ENCODE measurements at regions not wholly inside any gene's neighbourhood (a gene's known extent, or its start where the extent isn't known, plus 50 kb on each side); places are given as distances from the start of the nearest gene placed in this dataset.

DNA sequence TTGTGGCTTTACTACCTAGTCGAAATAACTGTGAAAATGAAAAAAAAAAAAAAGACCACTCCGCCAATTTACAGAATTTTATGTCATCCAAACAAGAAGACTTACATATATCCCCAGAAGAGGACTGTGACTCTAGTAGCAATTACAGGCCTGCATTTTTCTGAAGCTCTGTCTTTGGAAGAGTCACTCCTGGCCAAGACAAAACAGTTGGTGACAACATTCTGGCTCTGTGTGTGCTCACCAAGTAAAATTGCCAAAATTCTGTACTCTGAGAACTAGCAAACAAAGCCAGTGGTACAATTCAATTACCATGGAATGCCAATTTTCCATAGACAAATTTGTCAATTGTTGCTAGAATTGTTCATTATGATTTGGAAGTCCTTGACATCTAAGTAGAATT is 311.1 kb downstream of the PDGFC start:
- Histone ChIP-seq H3K4me1 (ENCODE audit: control insufficient read depth in 2 of 2, insufficient read depth in 2 of 2, low read length in 2 of 2) (no peaks in the 10 kb centered on the region), H3K36me3 (ENCODE audit: control insufficient read depth in 2 of 2, insufficient read depth in 2 of 2, low read length in 1 of 2) (no peaks in the 10 kb centered on the region), H3K4me3 (ENCODE audit: low read length in 2 of 2) (no peak overlapping the region), H3K9me3 (ENCODE audit: control insufficient read depth in 2 of 2, insufficient read depth in 1 of 2, low read length in 1 of 2) (no peaks in the 10 kb centered on the region), H3K27ac (ENCODE audit: low read depth in 1 of 2, low read length in 1 of 2) (no peak overlapping the region), H3K27me3 (ENCODE audit: control insufficient read depth in 2 of 2, insufficient read depth in 1 of 2, low read length in 1 of 2) (no peaks in the 10 kb centered on the region)
- no peak for DNase-seq (ENCODE audit: low read depth in 6 of 9, low spot score in 9 of 9)
- WGBS: 92% methylated on average over 2 of the region's 2 CpGs

DNA sequence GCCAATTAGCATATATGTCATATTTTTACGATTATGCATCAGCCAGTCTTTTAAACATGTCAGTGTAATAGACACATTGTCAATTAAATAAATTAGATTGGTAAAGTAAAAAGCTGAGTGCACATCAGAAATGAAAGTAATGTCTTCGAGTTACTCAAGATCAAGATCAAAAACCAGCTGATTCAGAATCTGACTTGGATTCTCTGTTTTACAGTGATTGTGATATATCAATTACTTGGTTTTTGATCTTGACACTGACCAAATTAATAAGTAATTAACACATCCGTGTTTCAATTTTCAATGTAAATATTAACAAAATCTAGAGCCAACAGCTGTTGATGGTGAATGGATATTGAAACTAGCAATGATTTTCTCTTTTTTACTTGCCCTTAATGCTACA is 311.6 kb downstream of the PDGFC start:
- 94% methylated on average over 3 of the region's 3 CpGs for WGBS
- no peak overlapping the region for H3K4me3 ChIP-seq (ENCODE audit: low read length in 2 of 2)
- no peak overlapping the region for H3K27ac ChIP-seq (ENCODE audit: low read depth in 1 of 2, low read length in 1 of 2)
- no peaks in the 10 kb centered on the region for H3K36me3 ChIP-seq (ENCODE audit: control insufficient read depth in 2 of 2, insufficient read depth in 2 of 2, low read length in 1 of 2)
- no peaks in the 10 kb centered on the region for H3K4me1 ChIP-seq (ENCODE audit: control insufficient read depth in 2 of 2, insufficient read depth in 2 of 2, low read length in 2 of 2)
- no peaks in the 10 kb centered on the region for H3K27me3 ChIP-seq (ENCODE audit: control insufficient read depth in 2 of 2, insufficient read depth in 1 of 2, low read length in 1 of 2)
- DNase-seq (ENCODE audit: low read depth in 6 of 9, low spot score in 9 of 9): no peak
- no peaks in the 10 kb centered on the region for H3K9me3 ChIP-seq (ENCODE audit: control insufficient read depth in 2 of 2, insufficient read depth in 1 of 2, low read length in 1 of 2)

DNA sequence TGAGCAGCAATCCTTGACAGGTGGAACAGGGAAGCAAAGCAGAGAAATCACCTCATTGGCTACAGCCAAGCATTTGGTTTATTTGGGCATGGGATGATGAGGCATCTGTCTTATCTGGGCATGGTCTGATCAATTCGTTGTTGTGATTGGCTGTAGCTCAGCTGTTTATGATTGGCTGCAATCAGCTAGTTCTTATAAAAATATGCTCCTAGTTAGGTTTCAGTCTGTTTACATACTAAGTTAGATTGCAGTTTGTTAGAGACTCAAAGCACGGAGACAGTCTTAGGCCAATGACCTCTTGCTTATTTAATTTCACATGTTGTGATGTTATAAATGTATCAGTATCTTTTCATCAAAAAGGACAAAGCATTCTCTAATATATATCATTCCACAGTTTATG is 312.0 kb downstream of the PDGFC start:
- no peak overlapping the region for H3K4me3 ChIP-seq (ENCODE audit: low read length in 2 of 2)
- no peaks in the 10 kb centered on the region for H3K4me1 ChIP-seq (ENCODE audit: control insufficient read depth in 2 of 2, insufficient read depth in 2 of 2, low read length in 2 of 2)
- DNase-seq (ENCODE audit: low read depth in 6 of 9, low spot score in 9 of 9): no peak
- no peaks in the 10 kb centered on the region for H3K9me3 ChIP-seq (ENCODE audit: control insufficient read depth in 2 of 2, insufficient read depth in 1 of 2, low read length in 1 of 2)
- WGBS: 67% methylated on average over 2 of the region's 2 CpGs
- H3K27me3 ChIP-seq (ENCODE audit: control insufficient read depth in 2 of 2, insufficient read depth in 1 of 2, low read length in 1 of 2): no peaks in the 10 kb centered on the region
- H3K27ac ChIP-seq (ENCODE audit: low read depth in 1 of 2, low read length in 1 of 2): no peak overlapping the region
- no peaks in the 10 kb centered on the region for H3K36me3 ChIP-seq (ENCODE audit: control insufficient read depth in 2 of 2, insufficient read depth in 2 of 2, low read length in 1 of 2)

DNA sequence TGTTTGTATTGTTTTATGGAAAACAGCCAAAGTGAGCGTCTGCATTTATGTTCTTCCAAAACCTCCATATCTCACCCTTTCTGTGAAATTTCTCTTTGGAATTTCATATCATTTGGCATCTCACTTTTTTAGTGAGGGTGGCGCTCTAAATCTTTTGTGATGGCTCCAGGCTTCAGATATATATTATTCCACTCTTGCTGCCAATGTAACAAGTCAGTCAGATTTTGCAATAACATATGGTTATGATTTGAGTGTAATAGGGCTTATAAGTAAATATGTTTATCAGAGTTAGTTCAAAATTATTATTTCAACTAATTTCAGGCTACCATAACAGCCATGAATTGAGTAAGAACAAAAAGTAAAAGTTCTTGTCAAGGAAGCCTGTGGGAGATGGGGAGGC is 314.7 kb downstream of the PDGFC start:
- H3K27ac ChIP-seq (ENCODE audit: low read depth in 1 of 2, low read length in 1 of 2): no peak overlapping the region
- H3K4me1 ChIP-seq (ENCODE audit: control insufficient read depth in 2 of 2, insufficient read depth in 2 of 2, low read length in 2 of 2): no peaks in the 10 kb centered on the region
- H3K9me3 ChIP-seq (ENCODE audit: control insufficient read depth in 2 of 2, insufficient read depth in 1 of 2, low read length in 1 of 2): no peaks in the 10 kb centered on the region
- no peak overlapping the region for H3K4me3 ChIP-seq (ENCODE audit: low read length in 2 of 2)
- H3K36me3 ChIP-seq (ENCODE audit: control insufficient read depth in 2 of 2, insufficient read depth in 2 of 2, low read length in 1 of 2): no peaks in the 10 kb centered on the region
- DNase-seq (ENCODE audit: low read depth in 6 of 9, low spot score in 9 of 9): no peak
- H3K27me3 ChIP-seq (ENCODE audit: control insufficient read depth in 2 of 2, insufficient read depth in 1 of 2, low read length in 1 of 2): no peaks in the 10 kb centered on the region
- WGBS: 92% methylated on average over 2 of the region's 2 CpGs

GRCh38 chr4:156654410-156654809 is 317.2 kb downstream of the PDGFC start:
- Histone ChIP-seq H3K36me3 (ENCODE audit: control insufficient read depth in 2 of 2, insufficient read depth in 2 of 2, low read length in 1 of 2) (no peaks in the 10 kb centered on the region), H3K4me1 (ENCODE audit: control insufficient read depth in 2 of 2, insufficient read depth in 2 of 2, low read length in 2 of 2) (no peaks in the 10 kb centered on the region), H3K4me3 (ENCODE audit: low read length in 2 of 2) (no peak overlapping the region), H3K27ac (ENCODE audit: low read depth in 1 of 2, low read length in 1 of 2) (no peak overlapping the region), H3K9me3 (ENCODE audit: control insufficient read depth in 2 of 2, insufficient read depth in 1 of 2, low read length in 1 of 2) (no peaks in the 10 kb centered on the region), H3K27me3 (ENCODE audit: control insufficient read depth in 2 of 2, insufficient read depth in 1 of 2, low read length in 1 of 2) (no peaks in the 10 kb centered on the region)
- 95% methylated on average over 5 of the region's 5 CpGs for WGBS
- DNase-seq (ENCODE audit: low read depth in 6 of 9, low spot score in 9 of 9): no peak

DNA sequence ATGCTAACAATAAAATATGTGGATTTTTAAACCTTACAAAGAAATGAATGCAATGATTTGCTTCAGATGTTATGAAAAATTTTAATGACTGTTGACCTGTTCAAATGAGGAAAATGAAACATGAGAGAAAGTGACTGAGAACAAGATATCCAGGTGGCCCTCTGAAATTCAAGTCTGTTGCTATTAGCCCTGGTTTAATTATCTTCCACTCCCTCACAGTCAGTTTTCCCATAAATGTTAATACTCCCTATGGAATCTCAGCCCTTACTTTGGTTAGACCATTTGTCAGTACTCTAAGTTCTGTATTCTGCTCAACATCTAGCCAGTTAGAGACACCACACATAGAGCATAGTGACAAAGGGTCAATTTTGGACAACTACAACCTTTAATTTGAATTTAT is 327.8 kb downstream of the PDGFC start:
- Histone ChIP-seq H3K27me3 (ENCODE audit: control insufficient read depth in 2 of 2, insufficient read depth in 1 of 2, low read length in 1 of 2) (no peaks in the 10 kb centered on the region), H3K4me1 (ENCODE audit: control insufficient read depth in 2 of 2, insufficient read depth in 2 of 2, low read length in 2 of 2) (no peaks in the 10 kb centered on the region), H3K27ac (ENCODE audit: low read depth in 1 of 2, low read length in 1 of 2) (no peak overlapping the region), H3K36me3 (ENCODE audit: control insufficient read depth in 2 of 2, insufficient read depth in 2 of 2, low read length in 1 of 2) (no peaks in the 10 kb centered on the region), H3K9me3 (ENCODE audit: control insufficient read depth in 2 of 2, insufficient read depth in 1 of 2, low read length in 1 of 2) (no peaks in the 10 kb centered on the region), H3K4me3 (ENCODE audit: low read length in 2 of 2) (no peak overlapping the region)
- no peak for DNase-seq (ENCODE audit: low read depth in 6 of 9, low spot score in 9 of 9)

GRCh38 chr4:156642161-156642560 is 329.4 kb downstream of the PDGFC start:
- H3K27me3 ChIP-seq (ENCODE audit: control insufficient read depth in 2 of 2, insufficient read depth in 1 of 2, low read length in 1 of 2): no peaks in the 10 kb centered on the region
- DNase-seq (ENCODE audit: low read depth in 6 of 9, low spot score in 9 of 9): no peak
- H3K4me3 ChIP-seq (ENCODE audit: low read length in 2 of 2): no peak overlapping the region
- no peaks in the 10 kb centered on the region for H3K4me1 ChIP-seq (ENCODE audit: control insufficient read depth in 2 of 2, insufficient read depth in 2 of 2, low read length in 2 of 2)
- no peaks in the 10 kb centered on the region for H3K36me3 ChIP-seq (ENCODE audit: control insufficient read depth in 2 of 2, insufficient read depth in 2 of 2, low read length in 1 of 2)
- 91% methylated on average over 3 of the region's 3 CpGs for WGBS
- no peak overlapping the region for H3K27ac ChIP-seq (ENCODE audit: low read depth in 1 of 2, low read length in 1 of 2)
- H3K9me3 ChIP-seq (ENCODE audit: control insufficient read depth in 2 of 2, insufficient read depth in 1 of 2, low read length in 1 of 2): no peaks in the 10 kb centered on the region

GRCh38 chr4:156638925-156639605 is 332.5 kb downstream of the PDGFC start:
- no peak overlapping the region for H3K4me3 ChIP-seq (ENCODE audit: low read length in 2 of 2)
- WGBS: 93% methylated on average over 4 of the region's 4 CpGs
- DNase-seq (ENCODE audit: low read depth in 6 of 9, low spot score in 9 of 9): no peak
- peak overlapping the region in 1 of 2 donors; percentile 21 for H3K27ac ChIP-seq (ENCODE audit: low read depth in 1 of 2, low read length in 1 of 2)
- H3K9me3 ChIP-seq (ENCODE audit: control insufficient read depth in 2 of 2, insufficient read depth in 1 of 2, low read length in 1 of 2): no peaks in the 10 kb centered on the region
- no peaks in the 10 kb centered on the region for H3K27me3 ChIP-seq (ENCODE audit: control insufficient read depth in 2 of 2, insufficient read depth in 1 of 2, low read length in 1 of 2)
- H3K36me3 ChIP-seq (ENCODE audit: control insufficient read depth in 2 of 2, insufficient read depth in 2 of 2, low read length in 1 of 2): no peaks in the 10 kb centered on the region
- no peaks in the 10 kb centered on the region for H3K4me1 ChIP-seq (ENCODE audit: control insufficient read depth in 2 of 2, insufficient read depth in 2 of 2, low read length in 2 of 2)

DNA sequence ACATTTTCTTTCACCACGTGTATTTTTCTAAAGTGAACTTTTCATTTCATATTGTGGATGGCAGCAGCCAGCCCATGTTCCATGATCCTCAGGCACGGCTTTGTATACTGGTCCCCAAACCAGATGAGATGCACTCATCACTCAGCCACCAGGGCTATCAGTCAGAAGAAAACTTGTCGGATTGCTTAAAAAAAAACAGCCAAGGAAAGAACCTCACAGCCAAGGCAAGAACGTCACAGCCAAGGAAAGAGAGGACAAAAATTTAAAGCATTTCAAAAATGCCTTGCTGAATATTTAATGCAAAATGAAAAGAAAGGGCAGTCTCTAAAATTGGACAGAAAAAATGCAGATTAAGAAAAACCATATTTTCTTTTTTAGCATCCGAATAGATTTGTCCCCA is 333.3 kb downstream of the PDGFC start:
- DNase-seq (ENCODE audit: low read depth in 6 of 9, low spot score in 9 of 9): no peak
- no peaks in the 10 kb centered on the region for H3K36me3 ChIP-seq (ENCODE audit: control insufficient read depth in 2 of 2, insufficient read depth in 2 of 2, low read length in 1 of 2)
- H3K9me3 ChIP-seq (ENCODE audit: control insufficient read depth in 2 of 2, insufficient read depth in 1 of 2, low read length in 1 of 2): no peaks in the 10 kb centered on the region
- no peak overlapping the region for H3K27ac ChIP-seq (ENCODE audit: low read depth in 1 of 2, low read length in 1 of 2)
- 95% methylated on average over 5 of the region's 5 CpGs for WGBS
- no peaks in the 10 kb centered on the region for H3K27me3 ChIP-seq (ENCODE audit: control insufficient read depth in 2 of 2, insufficient read depth in 1 of 2, low read length in 1 of 2)
- H3K4me1 ChIP-seq (ENCODE audit: control insufficient read depth in 2 of 2, insufficient read depth in 2 of 2, low read length in 2 of 2): no peaks in the 10 kb centered on the region
- H3K4me3 ChIP-seq (ENCODE audit: low read length in 2 of 2): no peak overlapping the region

DNA sequence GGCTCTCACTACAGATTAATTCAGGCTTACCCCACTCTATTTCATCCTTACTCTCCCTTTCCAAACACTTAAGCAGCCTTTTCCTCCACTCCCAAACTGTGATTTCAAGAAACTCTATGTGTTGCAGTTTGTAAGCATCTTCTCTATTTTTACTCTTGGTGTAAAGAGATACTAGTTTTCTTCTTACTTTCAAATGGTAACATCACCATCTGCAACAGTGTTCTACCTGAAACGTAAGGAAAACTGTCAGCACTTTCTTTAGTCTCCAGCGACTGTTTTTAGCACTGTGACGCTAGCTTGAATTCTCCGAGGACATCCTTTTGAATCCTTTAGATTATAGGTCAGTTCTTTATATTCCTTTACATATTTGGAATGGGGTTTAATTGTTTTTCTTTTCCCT is 335.2 kb downstream of the PDGFC start:
- DNase-seq (ENCODE audit: low read depth in 6 of 9, low spot score in 9 of 9): no peak
- no peaks in the 10 kb centered on the region for H3K9me3 ChIP-seq (ENCODE audit: control insufficient read depth in 2 of 2, insufficient read depth in 1 of 2, low read length in 1 of 2)
- no peaks in the 10 kb centered on the region for H3K36me3 ChIP-seq (ENCODE audit: control insufficient read depth in 2 of 2, insufficient read depth in 2 of 2, low read length in 1 of 2)
- WGBS: 99% methylated on average over 4 of the region's 4 CpGs
- no peaks in the 10 kb centered on the region for H3K27me3 ChIP-seq (ENCODE audit: control insufficient read depth in 2 of 2, insufficient read depth in 1 of 2, low read length in 1 of 2)
- H3K4me3 ChIP-seq (ENCODE audit: low read length in 2 of 2): no peak overlapping the region
- no peaks in the 10 kb centered on the region for H3K4me1 ChIP-seq (ENCODE audit: control insufficient read depth in 2 of 2, insufficient read depth in 2 of 2, low read length in 2 of 2)
- no peak overlapping the region for H3K27ac ChIP-seq (ENCODE audit: low read depth in 1 of 2, low read length in 1 of 2)
